H9 (cell line): ENCODE measurements at regions not wholly inside any gene's neighbourhood (a gene's known extent, or its start where the extent isn't known, plus 50 kb on each side); places are given as distances from the start of the nearest gene placed in this dataset.
"Not testable (repeated sequence)": the region's sequence is repeated elsewhere in the genome, so short reads cannot be mapped to it uniquely, and the experiment has no call there.

Source experiments
- DNase-seq: peaks from one replicate; pipeline ENCODE4 v3.0.0-alpha.2; 2017
- H2AFZ ChIP-seq: one replicate; pipeline ENCODE4 v1.6.1; 2013; ENCODE audit warnings: mild to moderate bottlenecking, low read length, control low read depth, moderate library complexity
- H2AK5ac ChIP-seq: 2 replicates; pipeline ENCODE4 v1.6.1; 2013; ENCODE audit warnings: low read length, control low read depth, mixed read lengths; ENCODE audit not compliant: insufficient read length
- H2BK120ac ChIP-seq: one replicate; pipeline ENCODE4 v1.6.1; 2013; ENCODE audit warnings: low read depth, mild to moderate bottlenecking, low read length, control low read depth, inconsistent platforms; ENCODE audit not compliant: poor library complexity, severe bottlenecking
- H2BK12ac ChIP-seq: 2 replicates; pipeline ENCODE4 v1.6.1; 2013; ENCODE audit warnings: low read length, control low read depth, mixed read lengths, low read depth; ENCODE audit not compliant: insufficient read length
- H2BK15ac ChIP-seq: 2 replicates; pipeline ENCODE4 v1.6.1; 2013; ENCODE audit warnings: low read depth, low read length, control low read depth
- H2BK20ac ChIP-seq: one replicate; pipeline ENCODE4 v1.6.1; 2013; ENCODE audit warnings: low read depth, mild to moderate bottlenecking, low read length, control low read depth, inconsistent platforms; ENCODE audit not compliant: poor library complexity, severe bottlenecking
- H2BK5ac ChIP-seq: 2 replicates; pipeline ENCODE4 v1.6.1; 2013; ENCODE audit warnings: low read length, control low read depth, mixed read lengths; ENCODE audit not compliant: insufficient read length
- H3K14ac ChIP-seq: 2 replicates; pipeline ENCODE4 v1.6.1; 2013; ENCODE audit warnings: low read length, control low read depth; ENCODE audit not compliant: insufficient read depth
- H3K18ac ChIP-seq: 2 replicates; pipeline ENCODE4 v1.6.1; 2013; ENCODE audit warnings: low read depth, mild to moderate bottlenecking, mixed read lengths, low read length, control low read depth; ENCODE audit not compliant: insufficient read length
- H3K23ac ChIP-seq: 2 replicates; pipeline ENCODE4 v1.6.1; 2013; ENCODE audit warnings: low read length, control low read depth, mixed read lengths, low read depth; ENCODE audit not compliant: insufficient read length
- H3K23me2 ChIP-seq: 2 replicates; pipeline ENCODE4 v1.6.1; 2013; ENCODE audit warnings: low read depth, mild to moderate bottlenecking, mixed read lengths, low read length, control low read depth; ENCODE audit not compliant: insufficient read length, poor library complexity, severe bottlenecking
- H3K27ac ChIP-seq: 2 replicates; pipeline ENCODE4 v1.5.1; 2013; ENCODE audit warnings: low read length, control low read depth, mixed read lengths, low read depth; ENCODE audit not compliant: insufficient read length
- H3K27me3 ChIP-seq: 2 replicates; pipeline ENCODE4 v1.6.1; 2013; ENCODE audit warnings: low read length, control low read depth, inconsistent platforms; ENCODE audit not compliant: insufficient read depth
- H3K4ac ChIP-seq: 2 replicates; pipeline ENCODE4 v1.6.1; 2013; ENCODE audit warnings: low read depth, mild to moderate bottlenecking, control low read depth, inconsistent platforms, low read length, moderate library complexity
- H3K4me1 ChIP-seq: 2 replicates; pipeline ENCODE4 v1.6.1; 2013; ENCODE audit warnings: low read length, control low read depth, inconsistent platforms; ENCODE audit not compliant: insufficient read depth
- H3K4me2 ChIP-seq: 2 replicates; pipeline ENCODE4 v1.6.1; 2013; ENCODE audit warnings: low read length, control low read depth, mixed read lengths; ENCODE audit not compliant: insufficient read length, insufficient read depth
- H3K56ac ChIP-seq: 2 replicates; pipeline ENCODE4 v1.6.1; 2013; ENCODE audit warnings: low read depth, mild to moderate bottlenecking, mixed read lengths, low read length, control low read depth; ENCODE audit not compliant: insufficient read length
- H3K79me1 ChIP-seq: 2 replicates; pipeline ENCODE4 v1.6.1; 2013; ENCODE audit warnings: low read depth, mild to moderate bottlenecking, moderate library complexity, low read length, control low read depth, inconsistent platforms; ENCODE audit not compliant: insufficient read depth, poor library complexity, severe bottlenecking
- H3K79me2 ChIP-seq: 2 replicates; pipeline ENCODE4 v1.6.1; 2013; ENCODE audit warnings: low read length, control low read depth, inconsistent platforms; ENCODE audit not compliant: insufficient read depth
- H3K9ac ChIP-seq: 2 replicates; pipeline ENCODE4 v1.6.1; 2013; ENCODE audit warnings: low read length, control low read depth, mixed read lengths; ENCODE audit not compliant: insufficient read length; ENCODE audit errors: extremely low read depth
- H3K9me3 ChIP-seq: one replicate; pipeline ENCODE4 v1.6.1; 2013; ENCODE audit warnings: low read depth, low read length, inconsistent platforms; ENCODE audit not compliant: control insufficient read depth
- H3T11ph ChIP-seq: one replicate; pipeline ENCODE4 v1.6.1; 2013; ENCODE audit warnings: mild to moderate bottlenecking, low read length, control low read depth, inconsistent platforms
- H4K20me1 ChIP-seq: one replicate; pipeline ENCODE4 v1.6.1; 2013; ENCODE audit not compliant: control insufficient read depth, insufficient read length, insufficient read depth
- H4K5ac ChIP-seq: 2 replicates; pipeline ENCODE4 v1.6.1; 2013; ENCODE audit warnings: low read depth, mild to moderate bottlenecking, mixed read lengths, low read length, control low read depth; ENCODE audit not compliant: insufficient read length
- H4K8ac ChIP-seq: replicated peaks from 2 replicates; pipeline ENCODE4 v1.6.1; 2013; ENCODE audit warnings: low read length, control low read depth, mixed read lengths, low read depth; ENCODE audit not compliant: insufficient read length
- H4K91ac ChIP-seq: 2 replicates; pipeline ENCODE4 v1.6.1; 2013; ENCODE audit warnings: low read depth, mild to moderate bottlenecking, moderate library complexity, mixed read lengths, low read length, control low read depth; ENCODE audit not compliant: insufficient read length
- H3K27ac Mint-ChIP-seq, 3 experiments: 2 replicates in 2 of 3; 3 replicates in 1 of 3; pipeline ENCODE4 v1.8.0; 2020 to 2021; ENCODE audit warnings: mixed read lengths in 3 of 3, mild to moderate bottlenecking in 1 of 3, moderate library complexity in 1 of 3
- H3K27me3 Mint-ChIP-seq: 2 replicates; pipeline ENCODE4 v1.8.0; 2021; ENCODE audit warnings: low read depth, mild to moderate bottlenecking, moderate library complexity, mixed read lengths
- H3K36me3 Mint-ChIP-seq, 3 experiments: 2 replicates in 2 of 3; 3 replicates in 1 of 3; pipeline ENCODE4 v1.8.0; 2020 to 2021; ENCODE audit warnings: low read depth in 3 of 3, mixed read lengths in 3 of 3; ENCODE audit not compliant: insufficient read depth in 1 of 3
- H3K4me1 Mint-ChIP-seq, 2 experiments: 2 replicates each; pipeline ENCODE4 v1.8.0; 2020; ENCODE audit warnings: mixed read lengths in 2 of 2
- H3K4me3 Mint-ChIP-seq, 2 experiments: 2 replicates in 1 of 2; 3 replicates in 1 of 2; pipeline ENCODE4 v1.8.0; 2020 to 2021; ENCODE audit warnings: mild to moderate bottlenecking in 2 of 2, mixed read lengths in 2 of 2, moderate library complexity in 1 of 2
- H3K9me3 Mint-ChIP-seq, 2 experiments: 2 replicates in 1 of 2; 3 replicates in 1 of 2; pipeline ENCODE4 v1.8.0; 2020; ENCODE audit warnings: mild to moderate bottlenecking in 2 of 2, mixed read lengths in 2 of 2, moderate library complexity in 1 of 2
- WGBS: extraction: QIAGEN DNeasy Blood & Tissue Kit; methylation state at CpG from one replicate; pipeline ENCODE4 v1.1.7; 2013; ENCODE audit warnings: missing lambda C conversion rate, low lambda C conversion rate, mixed read lengths; ENCODE audit not compliant: insufficient read length; ENCODE audit errors: extremely low coverage; 5-methylcytosine and 5-hydroxymethylcytosine counted together
- TF ChIP-seq, protein P1 (sequence below): fragments of 200-600 bp; sonication (generic); conservative IDR thresholded peaks from 3 replicates; pipeline ENCODE4 v1.8.0; 2021; ENCODE audit warnings: antibody characterized with exemption, mild to moderate bottlenecking

DNA sequence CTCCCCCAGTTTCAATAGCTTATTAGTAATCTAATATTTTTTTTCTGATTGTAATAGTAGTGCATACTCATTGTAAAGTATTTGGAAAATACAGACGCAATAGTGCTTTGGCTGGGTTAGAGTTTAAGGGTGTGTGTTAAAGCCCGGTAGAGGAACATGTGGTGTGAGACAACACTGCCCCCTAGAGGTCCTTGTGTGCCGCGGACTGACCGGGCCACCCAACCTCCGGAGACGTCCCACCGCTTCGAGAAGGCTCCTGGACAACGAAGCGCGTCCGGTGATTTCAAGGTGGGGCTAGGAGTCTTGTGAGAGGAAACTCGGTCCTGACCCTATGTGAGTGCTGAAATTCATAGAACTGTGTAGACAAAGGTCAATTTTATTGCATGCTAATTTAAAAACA, 68.6 kb upstream of the MINPP1 start:
- H3K9me3 ChIP-seq, H3K27me3 ChIP-seq, H2AK5ac ChIP-seq, H2BK5ac ChIP-seq, H3K4me1 Mint-ChIP-seq, H3K4ac ChIP-seq, H3K18ac ChIP-seq, H3K14ac ChIP-seq, H3K23ac ChIP-seq, H3K36me3 Mint-ChIP-seq, H3K27ac Mint-ChIP-seq, H3K27ac ChIP-seq, H3K56ac ChIP-seq, H2BK120ac ChIP-seq, H3K4me1 ChIP-seq, H3K4me3 Mint-ChIP-seq, DNase-seq, H3K4me2 ChIP-seq, H4K5ac ChIP-seq, H3K79me2 ChIP-seq, H4K8ac ChIP-seq, H4K20me1 ChIP-seq, H3K9ac ChIP-seq, H3T11ph ChIP-seq, H2BK15ac ChIP-seq, H3K23me2 ChIP-seq, H4K91ac ChIP-seq, H3K79me1 ChIP-seq, H3K9me3 Mint-ChIP-seq, H2AFZ ChIP-seq, H2BK20ac ChIP-seq, H2BK12ac ChIP-seq, H3K27me3 Mint-ChIP-seq: not testable (repeated sequence)
- TF ChIP-seq, protein P1, sequence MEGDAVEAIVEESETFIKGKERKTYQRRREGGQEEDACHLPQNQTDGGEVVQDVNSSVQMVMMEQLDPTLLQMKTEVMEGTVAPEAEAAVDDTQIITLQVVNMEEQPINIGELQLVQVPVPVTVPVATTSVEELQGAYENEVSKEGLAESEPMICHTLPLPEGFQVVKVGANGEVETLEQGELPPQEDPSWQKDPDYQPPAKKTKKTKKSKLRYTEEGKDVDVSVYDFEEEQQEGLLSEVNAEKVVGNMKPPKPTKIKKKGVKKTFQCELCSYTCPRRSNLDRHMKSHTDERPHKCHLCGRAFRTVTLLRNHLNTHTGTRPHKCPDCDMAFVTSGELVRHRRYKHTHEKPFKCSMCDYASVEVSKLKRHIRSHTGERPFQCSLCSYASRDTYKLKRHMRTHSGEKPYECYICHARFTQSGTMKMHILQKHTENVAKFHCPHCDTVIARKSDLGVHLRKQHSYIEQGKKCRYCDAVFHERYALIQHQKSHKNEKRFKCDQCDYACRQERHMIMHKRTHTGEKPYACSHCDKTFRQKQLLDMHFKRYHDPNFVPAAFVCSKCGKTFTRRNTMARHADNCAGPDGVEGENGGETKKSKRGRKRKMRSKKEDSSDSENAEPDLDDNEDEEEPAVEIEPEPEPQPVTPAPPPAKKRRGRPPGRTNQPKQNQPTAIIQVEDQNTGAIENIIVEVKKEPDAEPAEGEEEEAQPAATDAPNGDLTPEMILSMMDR, result peak; percentile 39; the same call in 2 of the 3 replicates
- WGBS, result no CpG with 5 or more reads among the region's 14 CpGs

DNA sequence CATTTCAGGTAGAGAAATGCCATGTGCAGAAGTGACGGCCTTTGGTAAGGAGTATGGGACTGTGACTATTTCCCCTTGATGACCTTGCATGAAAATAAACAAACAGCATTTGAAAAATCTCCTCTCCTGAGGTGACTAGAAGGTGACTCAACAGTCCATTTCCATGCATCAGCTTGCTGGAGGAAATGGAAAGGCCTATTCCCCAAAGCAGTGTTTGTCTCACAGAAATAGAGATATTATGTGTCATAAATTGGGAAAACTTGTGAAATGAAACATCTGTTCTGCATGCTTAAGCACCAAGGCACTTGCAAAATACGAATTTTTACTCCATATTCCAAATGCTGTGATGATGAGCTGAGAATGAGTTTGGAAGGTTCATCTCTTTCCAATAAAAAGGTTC, 67.2 kb upstream of the MINPP1 start:
- H3K18ac ChIP-seq, H3K27me3 ChIP-seq, H2BK5ac ChIP-seq, H3K27ac Mint-ChIP-seq, H3K4me1 ChIP-seq, H3K79me2 ChIP-seq, H2BK120ac ChIP-seq, H3K56ac ChIP-seq, H3K4ac ChIP-seq, H3T11ph ChIP-seq, H2BK15ac ChIP-seq, H3K36me3 Mint-ChIP-seq, H2BK12ac ChIP-seq, H2AK5ac ChIP-seq, H3K14ac ChIP-seq, H2AFZ ChIP-seq, H3K4me3 Mint-ChIP-seq, H4K8ac ChIP-seq, H2BK20ac ChIP-seq, H3K9me3 Mint-ChIP-seq, H3K9me3 ChIP-seq, H4K91ac ChIP-seq, H4K5ac ChIP-seq, H3K27me3 Mint-ChIP-seq, H3K79me1 ChIP-seq, H3K23me2 ChIP-seq, H3K4me1 Mint-ChIP-seq, H3K4me2 ChIP-seq, H4K20me1 ChIP-seq, H3K27ac ChIP-seq, H3K9ac ChIP-seq, H3K23ac ChIP-seq, DNase-seq: not testable (repeated sequence)
- WGBS, result no CpG with 5 or more reads among the region's 2 CpGs
